Endodermal cell (in vitro differentiated cells): ENCODE measurements at regions not wholly inside any gene's neighbourhood (a gene's known extent, or its start where the extent isn't known, plus 50 kb on each side); places are given as distances from the start of the nearest gene placed in this dataset.

ENCODE experiments used
- DNase-seq: peaks from one replicate; pipeline ENCODE4 v3.0.0-alpha.2; 2017
- H3K27ac ChIP-seq: 2 replicates; pipeline ENCODE4 v1.5.1; 2013; ENCODE audit warnings: mild to moderate bottlenecking, low read depth, low read length, moderate library complexity
- H3K27me3 ChIP-seq: 2 replicates; pipeline ENCODE4 v1.6.1; 2013; ENCODE audit warnings: mild to moderate bottlenecking, low read length, moderate library complexity; ENCODE audit not compliant: insufficient read depth, control insufficient read depth, poor library complexity, severe bottlenecking
- H3K36me3 ChIP-seq: 2 replicates; pipeline ENCODE4 v1.7.0; 2013; ENCODE audit warnings: mild to moderate bottlenecking, low read length, moderate library complexity; ENCODE audit not compliant: control insufficient read depth, insufficient read depth
- H3K4me1 ChIP-seq: one replicate; pipeline ENCODE4 v1.7.0; 2013; ENCODE audit warnings: low read length; ENCODE audit not compliant: control insufficient read depth, insufficient read depth
- H3K4me3 ChIP-seq: 2 replicates; pipeline ENCODE4 v1.5.1; 2013; ENCODE audit warnings: mild to moderate bottlenecking, low read length, moderate library complexity
- H3K9ac ChIP-seq: 2 replicates; pipeline ENCODE4 v1.6.1; 2013; ENCODE audit warnings: mild to moderate bottlenecking, low read length, moderate library complexity; ENCODE audit not compliant: poor library complexity, severe bottlenecking; ENCODE audit errors: extremely low read depth
- H3K9me3 ChIP-seq: 2 replicates; pipeline ENCODE4 v1.6.1; 2013; ENCODE audit warnings: mild to moderate bottlenecking, low read length, moderate library complexity; ENCODE audit not compliant: control insufficient read depth
- H3K27ac Mint-ChIP-seq: 2 replicates; pipeline ENCODE4 v1.8.0; 2020; ENCODE audit warnings: mixed read lengths
- H3K27me3 Mint-ChIP-seq: 2 replicates; pipeline ENCODE4 v1.8.0; 2021; ENCODE audit warnings: mild to moderate bottlenecking, mixed read lengths; ENCODE audit not compliant: insufficient read depth
- H3K36me3 Mint-ChIP-seq: 2 replicates; pipeline ENCODE4 v1.8.0; 2020; ENCODE audit warnings: low read depth, mixed read lengths
- H3K4me1 Mint-ChIP-seq: 2 replicates; pipeline ENCODE4 v1.8.0; 2020; ENCODE audit warnings: mixed read lengths
- H3K4me3 Mint-ChIP-seq: 2 replicates; pipeline ENCODE4 v1.8.0; 2020; ENCODE audit warnings: mild to moderate bottlenecking, moderate library complexity, mixed read lengths
- H3K9me3 Mint-ChIP-seq: 2 replicates; pipeline ENCODE4 v1.8.0; 2020; ENCODE audit warnings: mild to moderate bottlenecking, mixed read lengths
- WGBS, 2 experiments: methylation state at CpG; one replicate each; pipeline versions ENCODE4 v1.1.5 to v1.1.7; 2013; ENCODE audit warnings: missing lambda C conversion rate in 2 of 2, mixed read lengths in 1 of 2; ENCODE audit not compliant: insufficient coverage in 1 of 2, insufficient read length in 1 of 2; 5-methylcytosine and 5-hydroxymethylcytosine counted together
- TF ChIP-seq, protein P1 (sequence below): fragments of 200-600 bp; sonication (generic); conservative IDR thresholded peaks from 2 replicates; pipeline ENCODE4 v1.5.0; 2021; ENCODE audit warnings: antibody characterized with exemption, mild to moderate bottlenecking

- Histone ChIP-seq H3K9me3 (no peaks in the 10 kb centered on the region), H3K36me3 (no peaks in the 10 kb centered on the region), H3K4me1 (no peaks in the 10 kb centered on the region), H3K4me3 (no peak overlapping the region), H3K27me3 (no peaks in the 10 kb centered on the region), H3K9ac (no peak overlapping the region), H3K27ac (no peak overlapping the region)
- no peaks in the 10 kb centered on the region for H3K9me3 Mint-ChIP-seq
- H3K4me1 Mint-ChIP-seq: peaks cover 8% of the 10 kb centered on the region
- TF ChIP-seq, protein P1, sequence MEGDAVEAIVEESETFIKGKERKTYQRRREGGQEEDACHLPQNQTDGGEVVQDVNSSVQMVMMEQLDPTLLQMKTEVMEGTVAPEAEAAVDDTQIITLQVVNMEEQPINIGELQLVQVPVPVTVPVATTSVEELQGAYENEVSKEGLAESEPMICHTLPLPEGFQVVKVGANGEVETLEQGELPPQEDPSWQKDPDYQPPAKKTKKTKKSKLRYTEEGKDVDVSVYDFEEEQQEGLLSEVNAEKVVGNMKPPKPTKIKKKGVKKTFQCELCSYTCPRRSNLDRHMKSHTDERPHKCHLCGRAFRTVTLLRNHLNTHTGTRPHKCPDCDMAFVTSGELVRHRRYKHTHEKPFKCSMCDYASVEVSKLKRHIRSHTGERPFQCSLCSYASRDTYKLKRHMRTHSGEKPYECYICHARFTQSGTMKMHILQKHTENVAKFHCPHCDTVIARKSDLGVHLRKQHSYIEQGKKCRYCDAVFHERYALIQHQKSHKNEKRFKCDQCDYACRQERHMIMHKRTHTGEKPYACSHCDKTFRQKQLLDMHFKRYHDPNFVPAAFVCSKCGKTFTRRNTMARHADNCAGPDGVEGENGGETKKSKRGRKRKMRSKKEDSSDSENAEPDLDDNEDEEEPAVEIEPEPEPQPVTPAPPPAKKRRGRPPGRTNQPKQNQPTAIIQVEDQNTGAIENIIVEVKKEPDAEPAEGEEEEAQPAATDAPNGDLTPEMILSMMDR: peak; percentile 13
- no peak for DNase-seq
- H3K36me3 Mint-ChIP-seq: no peaks in the 10 kb centered on the region
- WGBS, 2 experiments: 86% methylated on average over 1 of the region's 1 CpG; no CpG with 5 or more reads in 1 of the 2 experiments
- H3K27ac Mint-ChIP-seq: no peak overlapping the region
- no peaks in the 10 kb centered on the region for H3K27me3 Mint-ChIP-seq
- H3K4me3 Mint-ChIP-seq: no peak overlapping the region
Observed at GRCh38 chr4:36492041-36492440, 210.6 kb downstream of the DTHD1 start.

DNA sequence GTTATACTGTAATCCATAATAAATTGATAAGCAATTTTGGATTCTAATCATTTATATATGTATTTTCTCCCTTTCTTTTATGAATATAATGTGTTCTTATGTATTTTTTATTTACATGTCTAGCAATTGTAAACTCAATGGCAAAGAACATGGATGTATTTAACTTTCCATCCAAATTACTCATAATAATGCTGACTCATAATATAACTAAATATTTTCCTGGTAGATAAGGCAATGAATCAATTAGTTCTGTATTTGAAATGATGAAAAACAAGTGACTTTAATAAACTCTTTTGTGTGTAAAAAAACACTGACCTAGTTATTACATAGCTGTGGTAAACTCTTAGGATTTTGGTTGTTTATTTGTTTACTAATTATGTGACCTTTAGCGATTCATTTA is 211.2 kb downstream of the DTHD1 start:
- TF ChIP-seq, protein P1: no peak
- H3K4me1 Mint-ChIP-seq: peaks cover 8% of the 10 kb centered on the region

DNA sequence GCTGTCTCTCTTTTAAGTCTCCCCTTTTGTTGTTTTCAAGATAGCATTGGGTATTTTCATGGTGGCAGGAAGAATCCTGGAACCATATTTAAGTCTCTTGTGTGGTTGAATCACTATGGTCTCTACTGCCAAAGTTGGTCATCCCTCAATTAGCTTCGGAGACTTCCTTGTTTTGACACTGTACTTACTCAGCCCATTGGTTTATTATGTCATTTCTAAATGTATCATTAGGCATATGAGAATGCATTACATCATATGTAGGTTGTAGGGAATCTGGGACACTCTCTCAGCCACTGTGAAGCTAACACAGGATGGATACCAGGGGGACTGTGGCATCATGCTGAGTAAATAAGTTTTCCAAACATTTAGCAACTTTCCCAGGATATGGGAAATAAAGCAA is 211.8 kb downstream of the DTHD1 start:
- no peak overlapping the region for H3K9ac ChIP-seq
- TF ChIP-seq, protein P1: no peak
- no CpG with 5 or more reads among the region's 1 CpG for WGBS, 2 experiments
- H3K36me3 ChIP-seq: no peaks in the 10 kb centered on the region
- no peaks in the 10 kb centered on the region for H3K4me1 ChIP-seq
- no peaks in the 10 kb centered on the region for H3K36me3 Mint-ChIP-seq
- H3K27ac ChIP-seq: no peak overlapping the region
- H3K4me1 Mint-ChIP-seq: peaks cover 8% of the 10 kb centered on the region
- no peaks in the 10 kb centered on the region for H3K27me3 ChIP-seq
- no peaks in the 10 kb centered on the region for H3K9me3 ChIP-seq
- H3K4me3 Mint-ChIP-seq: no peak overlapping the region
- no peak for DNase-seq
- H3K4me3 ChIP-seq: no peak overlapping the region
- no peak overlapping the region for H3K27ac Mint-ChIP-seq
- H3K9me3 Mint-ChIP-seq: no peaks in the 10 kb centered on the region
- H3K27me3 Mint-ChIP-seq: no peaks in the 10 kb centered on the region

More for the DNA sequence above, 211.2 kb downstream of the DTHD1 start:
- no peaks in the 10 kb centered on the region for H3K36me3 Mint-ChIP-seq
- no peaks in the 10 kb centered on the region for H3K9me3 ChIP-seq
- H3K27ac Mint-ChIP-seq: no peak overlapping the region
- H3K36me3 ChIP-seq: no peaks in the 10 kb centered on the region
- no peaks in the 10 kb centered on the region for H3K27me3 Mint-ChIP-seq
- no peak for DNase-seq
- no peak overlapping the region for H3K4me3 Mint-ChIP-seq
- H3K27ac ChIP-seq: no peak overlapping the region
- no peak overlapping the region for H3K9ac ChIP-seq
- WGBS, 2 experiments: no CpG with 5 or more reads among the region's 1 CpG
- H3K9me3 Mint-ChIP-seq: no peaks in the 10 kb centered on the region
- H3K27me3 ChIP-seq: no peaks in the 10 kb centered on the region
- H3K4me1 ChIP-seq: no peaks in the 10 kb centered on the region
- no peak overlapping the region for H3K4me3 ChIP-seq
